ENCODE measurements at regions not wholly inside any gene's neighbourhood (a gene's known extent, or its start where the extent isn't known, plus 50 kb on each side); places are given as distances from the start of the nearest gene placed in this dataset.

DNA sequence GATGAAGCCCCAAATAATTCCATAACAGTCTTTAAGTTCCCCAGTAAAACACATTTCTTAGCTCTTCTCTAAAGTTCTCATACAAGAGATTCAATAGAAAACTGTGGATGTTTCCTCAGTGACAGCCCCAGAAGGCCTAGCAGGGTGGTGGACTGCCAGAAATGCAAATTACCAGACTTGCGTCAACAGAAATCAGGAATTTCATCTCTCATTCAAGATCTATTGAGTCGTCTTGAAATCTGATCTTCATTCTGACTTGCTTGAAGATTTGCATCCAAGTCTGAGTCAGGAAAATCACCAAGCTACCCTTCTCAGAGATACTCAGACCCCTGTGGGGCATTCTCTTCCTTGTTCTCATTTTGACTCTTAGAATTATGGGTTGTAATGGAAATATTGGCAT lies 68.9 kb upstream of the NDP start:
- DNase-seq: peak; percentile 15

DNA sequence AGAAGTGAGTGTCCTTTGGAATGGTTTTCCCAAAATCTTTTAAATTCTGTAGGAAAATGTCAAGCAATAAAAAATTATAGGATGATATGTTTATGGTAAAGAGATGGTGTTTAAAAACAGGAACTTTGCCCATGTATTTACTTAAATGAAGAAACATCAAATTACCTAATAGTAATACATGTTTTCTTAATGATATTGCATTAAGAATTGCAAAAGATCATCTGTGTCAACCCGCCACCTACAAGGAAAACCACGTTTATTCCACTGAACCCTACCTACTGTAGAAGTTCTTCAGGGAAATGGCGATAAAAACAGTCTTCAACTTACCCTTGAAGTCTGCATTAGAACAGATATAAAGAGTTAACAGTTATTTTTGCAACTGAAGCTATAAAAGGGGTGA lies 67.2 kb upstream of the NDP start:
- DNase-seq: no peak

DNA sequence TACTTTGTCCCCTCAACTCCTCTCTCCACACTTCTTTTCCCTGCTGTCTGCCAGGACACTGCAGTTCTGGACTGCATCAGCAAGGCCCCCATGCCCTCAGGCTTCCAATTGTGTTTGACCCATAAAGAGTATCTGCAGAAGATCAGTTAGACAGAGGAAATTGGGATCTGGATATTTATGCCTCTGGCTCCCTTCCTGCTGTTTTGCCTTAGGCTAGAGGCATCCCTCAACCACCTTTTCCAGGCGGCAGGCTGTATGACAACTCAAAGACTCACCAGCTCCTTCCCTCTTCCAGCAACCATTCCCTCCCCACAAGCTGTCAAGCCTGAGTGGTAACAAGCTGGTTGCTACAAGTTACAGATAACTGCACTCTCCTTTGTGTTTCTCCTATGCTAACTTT lies 66.4 kb upstream of the NDP start:
- DNase-seq: no peak

DNA sequence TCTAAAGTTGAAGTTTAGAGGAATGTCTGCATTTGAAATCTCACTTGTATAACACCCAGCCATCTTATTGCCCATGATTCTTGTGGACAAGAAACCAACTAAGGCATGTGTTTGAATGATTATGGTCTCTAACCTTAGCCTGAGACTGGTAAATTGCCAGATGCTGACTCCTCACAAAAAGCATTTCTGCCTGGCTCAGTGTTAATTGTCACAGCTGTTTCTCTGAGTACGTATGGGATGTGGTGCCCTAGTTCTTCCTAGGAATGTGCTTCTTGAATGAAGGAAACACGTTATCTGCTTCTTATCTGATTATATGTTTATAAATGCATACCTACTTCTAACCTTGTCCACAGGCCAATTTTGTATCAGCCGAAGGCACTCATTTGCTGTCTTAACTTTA lies 63.1 kb upstream of the NDP start:
- peak; percentile 75 for DNase-seq

DNA sequence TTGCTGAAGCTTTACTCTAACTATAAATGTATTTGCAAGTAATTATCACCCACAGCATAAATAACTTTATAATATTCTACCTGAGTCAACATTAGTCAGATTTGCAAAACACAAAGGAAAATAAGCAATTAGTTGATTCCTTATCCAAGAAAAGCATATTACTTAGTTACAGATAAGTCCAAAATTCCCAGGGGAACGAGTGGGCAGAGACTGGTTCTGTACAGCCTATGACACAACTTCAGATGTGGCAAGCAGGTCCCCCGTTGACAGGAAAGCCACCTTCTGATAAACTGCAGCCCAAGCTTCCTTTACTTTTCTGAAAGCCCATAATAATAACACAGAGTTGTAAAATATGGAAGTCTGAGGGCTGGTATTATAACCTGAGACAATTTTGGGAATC lies 62.4 kb upstream of the NDP start:
- DNase-seq: no peak

DNA sequence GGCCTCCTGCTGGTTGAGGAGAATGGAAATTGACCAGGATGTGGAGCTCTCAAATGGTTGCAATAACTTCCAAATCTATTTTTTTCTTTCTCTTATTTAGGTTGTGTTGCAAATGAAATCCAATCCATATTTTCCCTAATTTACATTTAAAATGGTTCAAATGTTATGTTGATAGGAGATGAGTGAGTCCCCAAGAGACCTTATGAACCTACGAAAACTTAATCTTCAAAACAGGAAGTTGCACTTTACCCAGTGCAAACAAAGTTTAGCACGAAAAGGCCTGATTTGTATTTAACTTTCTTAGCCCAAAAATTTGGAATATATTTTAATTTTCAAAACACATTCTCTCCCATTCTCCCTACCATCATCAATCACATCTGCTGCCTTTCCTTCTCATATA lies 59.3 kb upstream of the NDP start:
- DNase-seq: no peak

DNA sequence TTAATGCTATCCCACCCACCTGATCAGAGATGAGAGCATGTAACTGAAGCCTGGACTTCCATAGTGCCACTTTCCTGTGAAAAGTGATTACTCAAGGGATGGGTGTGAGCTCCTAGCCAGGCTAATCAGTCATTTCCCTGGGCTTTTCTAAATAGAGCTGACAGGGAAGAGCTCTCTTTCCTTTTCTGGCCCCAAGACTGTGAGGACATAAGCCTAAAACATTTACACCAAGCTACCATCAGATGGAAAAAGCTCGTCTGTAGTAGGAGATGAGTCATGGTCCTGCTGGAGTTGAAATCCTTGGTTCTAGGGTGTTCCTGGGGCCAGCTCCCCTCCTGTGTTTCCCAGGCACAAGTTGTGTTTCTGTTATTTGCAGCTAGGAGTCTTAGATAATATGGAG lies 52.4 kb upstream of the NDP start:
- DNase-seq: peak; percentile 50

Data from fibroblast of skin of scalp (primary cell).